Ovary (tissue), 3 donors: ENCODE measurements at regions not wholly inside any gene's neighbourhood (a gene's known extent, or its start where the extent isn't known, plus 50 kb on each side); places are given as distances from the start of the nearest gene placed in this dataset.

Experiments
- POLR2A ChIP-seq: fragments of 450-650 bp; IDR thresholded peaks from one replicate; pipeline ENCODE4 v1.6.1; 2017; ENCODE audit warnings: antibody characterized with exemption, mild to moderate bottlenecking, moderate library complexity
- TF ChIP-seq, protein P1 (sequence below), 3 donors: fragments of 450-650 bp in 2 of 3; fragments of 200-600 bp in 1 of 3; IDR thresholded peaks; one replicate each; pipeline versions ENCODE4 v1.5.1 to v1.8.0; 2016 to 2022; ENCODE audit warnings: antibody characterized with exemption in 3 of 3, mild to moderate bottlenecking in 1 of 3
- donor health status: DM: no; HTN: no; CAD: no.

DNA sequence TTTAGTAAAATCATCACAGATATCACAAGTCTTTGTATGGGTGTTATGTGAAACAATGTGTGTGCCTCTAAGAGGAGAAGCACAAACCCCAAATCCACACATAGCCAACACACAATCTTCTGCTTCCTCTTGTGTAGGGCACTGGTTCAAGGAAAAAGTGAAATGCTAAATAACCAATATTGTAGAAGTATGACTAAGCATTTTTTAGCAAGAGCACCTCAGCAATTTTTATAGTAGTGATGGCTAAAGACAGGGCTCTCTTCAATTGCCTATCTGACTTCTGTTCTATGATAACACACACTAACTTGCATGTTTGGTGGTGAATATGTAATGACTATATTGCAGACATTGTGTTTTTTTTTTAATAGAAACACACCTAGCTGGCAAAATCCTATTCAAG is 997.9 kb upstream of the ALCAM start:
- TF ChIP-seq, protein P1, sequence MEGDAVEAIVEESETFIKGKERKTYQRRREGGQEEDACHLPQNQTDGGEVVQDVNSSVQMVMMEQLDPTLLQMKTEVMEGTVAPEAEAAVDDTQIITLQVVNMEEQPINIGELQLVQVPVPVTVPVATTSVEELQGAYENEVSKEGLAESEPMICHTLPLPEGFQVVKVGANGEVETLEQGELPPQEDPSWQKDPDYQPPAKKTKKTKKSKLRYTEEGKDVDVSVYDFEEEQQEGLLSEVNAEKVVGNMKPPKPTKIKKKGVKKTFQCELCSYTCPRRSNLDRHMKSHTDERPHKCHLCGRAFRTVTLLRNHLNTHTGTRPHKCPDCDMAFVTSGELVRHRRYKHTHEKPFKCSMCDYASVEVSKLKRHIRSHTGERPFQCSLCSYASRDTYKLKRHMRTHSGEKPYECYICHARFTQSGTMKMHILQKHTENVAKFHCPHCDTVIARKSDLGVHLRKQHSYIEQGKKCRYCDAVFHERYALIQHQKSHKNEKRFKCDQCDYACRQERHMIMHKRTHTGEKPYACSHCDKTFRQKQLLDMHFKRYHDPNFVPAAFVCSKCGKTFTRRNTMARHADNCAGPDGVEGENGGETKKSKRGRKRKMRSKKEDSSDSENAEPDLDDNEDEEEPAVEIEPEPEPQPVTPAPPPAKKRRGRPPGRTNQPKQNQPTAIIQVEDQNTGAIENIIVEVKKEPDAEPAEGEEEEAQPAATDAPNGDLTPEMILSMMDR (IDR thresholded peaks at IDR 0.05) = no peak
- no peak for TF ChIP-seq POLR2A
